ENCODE measurements at regions not wholly inside any gene's neighbourhood (a gene's known extent, or its start where the extent isn't known, plus 50 kb on each side); places are given as distances from the start of the nearest gene placed in this dataset.

- H3K4me2 ChIP-seq (ENCODE audit: insufficient read depth, low read length) = no peak overlapping the region
- TF ChIP-seq EZH2 (IDR thresholded peaks at IDR 0.05; ENCODE audit: borderline replicate concordance, low read depth, low read length, severe bottlenecking) (no peak), CTCF (IDR thresholded peaks at IDR 0.05; ENCODE audit: borderline replicate concordance, extremely low read depth, low read length, poor library complexity, severe bottlenecking) (no peak)
Observed at GRCh38 chr5:109573256-109573655, 116.5 kb upstream of the MAN2A1 start.

GRCh38 chr5:109571785-109572184 lies 117.9 kb upstream of the MAN2A1 start:
- Histone ChIP-seq H3K4me2 (ENCODE audit: insufficient read depth, low read length) (no peak overlapping the region), H3K9me3 (ENCODE audit: insufficient read depth, low read length, severe bottlenecking) (no peaks in the 10 kb centered on the region), H3K4me3 (ENCODE audit: low read depth in 1 of 2, low read length in 2 of 2) (no peak overlapping the region), H3K4me1 (ENCODE audit: insufficient read depth, low read length) (no peaks in the 10 kb centered on the region), H2AFZ (ENCODE audit: low read depth, low read length) (no peak overlapping the region), H4K20me1 (ENCODE audit: insufficient read depth, low read length) (no peaks in the 10 kb centered on the region), H3K79me2 (ENCODE audit: insufficient read depth, low read length) (no peaks in the 10 kb centered on the region), H3K27ac (ENCODE audit: low read length) (no peak overlapping the region), H3K27me3 (ENCODE audit: insufficient read depth, low read length, poor library complexity) (no peaks in the 10 kb centered on the region), H3K9ac (ENCODE audit: low read depth, low read length) (no peak overlapping the region), H3K36me3 (ENCODE audit: insufficient read depth, low read length) (no peaks in the 10 kb centered on the region)
- DNase-seq = no peak
- ATAC-seq (ENCODE audit: insufficient read depth, low read depth) = no peak
- TF ChIP-seq EZH2 (IDR thresholded peaks at IDR 0.05; ENCODE audit: borderline replicate concordance, low read depth, low read length, severe bottlenecking) = no peak
- TF ChIP-seq CTCF (IDR thresholded peaks at IDR 0.05; ENCODE audit: borderline replicate concordance, extremely low read depth, low read length, poor library complexity, severe bottlenecking) = no peak

More at GRCh38 chr5:109573256-109573655, 116.5 kb upstream of the MAN2A1 start:
- H3K4me3 ChIP-seq (ENCODE audit: low read depth in 1 of 2, low read length in 2 of 2) = no peak overlapping the region
- no peaks in the 10 kb centered on the region for H3K27me3 ChIP-seq (ENCODE audit: insufficient read depth, low read length, poor library complexity)
- no peaks in the 10 kb centered on the region for H3K4me1 ChIP-seq (ENCODE audit: insufficient read depth, low read length)
- DNase-seq = no peak
- no peak overlapping the region for H2AFZ ChIP-seq (ENCODE audit: low read depth, low read length)
- no peak for ATAC-seq (ENCODE audit: insufficient read depth, low read depth)
- H3K27ac ChIP-seq (ENCODE audit: low read length) = no peak overlapping the region
- no peaks in the 10 kb centered on the region for H3K79me2 ChIP-seq (ENCODE audit: insufficient read depth, low read length)
- H3K9ac ChIP-seq (ENCODE audit: low read depth, low read length) = no peak overlapping the region
- no peaks in the 10 kb centered on the region for H3K9me3 ChIP-seq (ENCODE audit: insufficient read depth, low read length, severe bottlenecking)
- no peaks in the 10 kb centered on the region for H4K20me1 ChIP-seq (ENCODE audit: insufficient read depth, low read length)
- no peaks in the 10 kb centered on the region for H3K36me3 ChIP-seq (ENCODE audit: insufficient read depth, low read length)

- ATAC-seq (ENCODE audit: insufficient read depth, low read depth) = no peak
- no peak for DNase-seq
- no peak overlapping the region for H3K9ac ChIP-seq (ENCODE audit: low read depth, low read length)
Observed at GRCh38 chr5:109570362-109570874, 119.3 kb upstream of the MAN2A1 start.

More at GRCh38 chr5:109570362-109570874, 119.3 kb upstream of the MAN2A1 start:
- Histone ChIP-seq H3K27ac (ENCODE audit: low read length) (no peak overlapping the region), H3K9me3 (ENCODE audit: insufficient read depth, low read length, severe bottlenecking) (no peaks in the 10 kb centered on the region), H2AFZ (ENCODE audit: low read depth, low read length) (no peak overlapping the region), H3K27me3 (ENCODE audit: insufficient read depth, low read length, poor library complexity) (no peaks in the 10 kb centered on the region), H4K20me1 (ENCODE audit: insufficient read depth, low read length) (no peaks in the 10 kb centered on the region), H3K36me3 (ENCODE audit: insufficient read depth, low read length) (no peaks in the 10 kb centered on the region), H3K4me3 (ENCODE audit: low read depth in 1 of 2, low read length in 2 of 2) (no peak overlapping the region), H3K4me2 (ENCODE audit: insufficient read depth, low read length) (no peak overlapping the region), H3K79me2 (ENCODE audit: insufficient read depth, low read length) (no peaks in the 10 kb centered on the region), H3K4me1 (ENCODE audit: insufficient read depth, low read length) (no peaks in the 10 kb centered on the region)
- TF ChIP-seq EZH2 (IDR thresholded peaks at IDR 0.05; ENCODE audit: borderline replicate concordance, low read depth, low read length, severe bottlenecking) = no peak
- no peak for TF ChIP-seq CTCF (IDR thresholded peaks at IDR 0.05; ENCODE audit: borderline replicate concordance, extremely low read depth, low read length, poor library complexity, severe bottlenecking)

Data from DND-41 (cell line).